Activated T-helper 2 cell treated with anti-CD3 and anti-CD28 coated beads, Interferon-gamma antibody, Interleukin-2, Interleukin-4, amounts not matched to agents 10 μg/mL and 5 μg/mL and 100 μg/mL, durations not matched to agents 14 hours and 24 hours and 36 hours (primary cell): ENCODE measurements at regions not wholly inside any gene's neighbourhood (a gene's known extent, or its start where the extent isn't known, plus 50 kb on each side); places are given as distances from the start of the nearest gene placed in this dataset.

Experiments
- DNase-seq: peaks from one replicate; pipeline ENCODE4 v3.0.0; 2021; ENCODE audit warnings: low spot score
- H3K27ac Mint-ChIP-seq: one replicate; pipeline ENCODE4 v1.8.0; 2021; ENCODE audit warnings: mixed read lengths
- H3K27me3 Mint-ChIP-seq: one replicate; pipeline ENCODE4 v1.8.0; 2021; ENCODE audit warnings: low read depth, mixed read lengths
- H3K36me3 Mint-ChIP-seq: one replicate; pipeline ENCODE4 v1.8.0; 2021; ENCODE audit warnings: low read depth, mixed read lengths
- H3K4me1 Mint-ChIP-seq: one replicate; pipeline ENCODE4 v1.8.0; 2021; ENCODE audit warnings: low read depth, mixed read lengths
- H3K4me3 Mint-ChIP-seq: one replicate; pipeline ENCODE4 v1.8.0; 2021; ENCODE audit warnings: low read depth, mild to moderate bottlenecking, moderate library complexity, mixed read lengths
- H3K9me3 Mint-ChIP-seq: one replicate; pipeline ENCODE4 v1.8.0; 2021; ENCODE audit warnings: mixed read lengths
- intact Hi-C: fragments of 100-400 bp; cut with micrococcal nuclease; formaldehyde crosslinking; loops from one replicate; pipeline ENCODE4 v1.15.1; 2023

- Mint-ChIP-seq H3K27ac (no peak overlapping the region), H3K9me3 (no peaks in the 10 kb centered on the region), H3K4me3 (no peak overlapping the region), H3K36me3 (no peaks in the 10 kb centered on the region), H3K4me1 (no peaks in the 10 kb centered on the region), H3K27me3 (peaks cover 40% of the 10 kb centered on the region)
- DNase-seq = no peak
- intact Hi-C loops = no loop called here
These were observed 100.6 kb upstream of the TSC22D2 start for GRCh38 chr3:150307311-150308036.

- no peaks in the 10 kb centered on the region for H3K4me1 Mint-ChIP-seq
- no peak for DNase-seq
These were observed 101.2 kb upstream of the TSC22D2 start for GRCh38 chr3:150306906-150307305.

GRCh38 chr3:150306083-150306482, 102.0 kb upstream of the TSC22D2 start:
- Mint-ChIP-seq H3K4me3 (no peak overlapping the region), H3K4me1 (no peaks in the 10 kb centered on the region), H3K27me3 (peaks cover 42% of the 10 kb centered on the region), H3K9me3 (no peaks in the 10 kb centered on the region), H3K36me3 (no peaks in the 10 kb centered on the region), H3K27ac (no peak overlapping the region)
- intact Hi-C loops = no loop called here
- DNase-seq = no peak

More at GRCh38 chr3:150306906-150307305, 101.2 kb upstream of the TSC22D2 start:
- H3K27ac Mint-ChIP-seq = no peak overlapping the region
- H3K36me3 Mint-ChIP-seq = no peaks in the 10 kb centered on the region
- intact Hi-C loops = no loop called here
- no peak overlapping the region for H3K4me3 Mint-ChIP-seq
- no peaks in the 10 kb centered on the region for H3K9me3 Mint-ChIP-seq
- H3K27me3 Mint-ChIP-seq = peaks cover 39% of the 10 kb centered on the region

- intact Hi-C loops = loop anchor here (5.0 kb wide), 2 partner anchors 104 to 194 kb away; partner anchors contain the start of gene TSC22D2
- no peaks in the 10 kb centered on the region for H3K4me1 Mint-ChIP-seq
- H3K36me3 Mint-ChIP-seq = no peaks in the 10 kb centered on the region
- no peak overlapping the region for H3K4me3 Mint-ChIP-seq
- H3K27me3 Mint-ChIP-seq = peaks cover 44% of the 10 kb centered on the region
- no peaks in the 10 kb centered on the region for H3K9me3 Mint-ChIP-seq
- no peak for DNase-seq
- no peak overlapping the region for H3K27ac Mint-ChIP-seq
These were observed 104.3 kb upstream of the TSC22D2 start for GRCh38 chr3:150303768-150304167.

GRCh38 chr3:150302246-150302645, 105.9 kb upstream of the TSC22D2 start:
- Mint-ChIP-seq H3K9me3 (no peaks in the 10 kb centered on the region), H3K4me1 (no peaks in the 10 kb centered on the region), H3K27ac (no peak overlapping the region), H3K36me3 (no peaks in the 10 kb centered on the region), H3K27me3 (peaks cover 39% of the 10 kb centered on the region), H3K4me3 (no peak overlapping the region)
- DNase-seq = no peak
- intact Hi-C loops = loop anchor here (5.0 kb wide), 2 partner anchors 105 to 195 kb away; partner anchors contain the start of gene TSC22D2

GRCh38 chr3:150300852-150301517, 107.1 kb upstream of the TSC22D2 start:
- H3K27me3 Mint-ChIP-seq = peaks cover 40% of the 10 kb centered on the region
- H3K4me1 Mint-ChIP-seq = no peaks in the 10 kb centered on the region
- no peak for DNase-seq
- no peak overlapping the region for H3K27ac Mint-ChIP-seq
- no peaks in the 10 kb centered on the region for H3K36me3 Mint-ChIP-seq
- no peak overlapping the region for H3K4me3 Mint-ChIP-seq
- intact Hi-C loops = loop anchor here (5.0 kb wide), 2 partner anchors 106 to 196 kb away; partner anchors contain the start of gene TSC22D2
- H3K9me3 Mint-ChIP-seq = no peaks in the 10 kb centered on the region

GRCh38 chr3:150300388-150300787, 107.7 kb upstream of the TSC22D2 start:
- H3K27me3 Mint-ChIP-seq = peaks cover 36% of the 10 kb centered on the region
- no peaks in the 10 kb centered on the region for H3K9me3 Mint-ChIP-seq
- H3K27ac Mint-ChIP-seq = no peak overlapping the region
- intact Hi-C loops = loop anchor here (5.0 kb wide), 2 partner anchors 107 to 197 kb away; partner anchors contain the start of gene TSC22D2
- no peaks in the 10 kb centered on the region for H3K4me1 Mint-ChIP-seq
- H3K4me3 Mint-ChIP-seq = no peak overlapping the region
- no peak for DNase-seq
- no peaks in the 10 kb centered on the region for H3K36me3 Mint-ChIP-seq

- Mint-ChIP-seq H3K27ac (no peak overlapping the region), H3K9me3 (no peaks in the 10 kb centered on the region), H3K27me3 (peaks cover 33% of the 10 kb centered on the region), H3K4me1 (no peaks in the 10 kb centered on the region), H3K4me3 (no peak overlapping the region), H3K36me3 (no peaks in the 10 kb centered on the region)
- DNase-seq = no peak
- intact Hi-C loops = no loop called here
These were observed 108.9 kb upstream of the TSC22D2 start for GRCh38 chr3:150299201-150299600.

GRCh38 chr3:150296966-150297365, 111.1 kb upstream of the TSC22D2 start:
- H3K27me3 Mint-ChIP-seq = peaks cover 26% of the 10 kb centered on the region
- H3K36me3 Mint-ChIP-seq = no peaks in the 10 kb centered on the region
- H3K4me1 Mint-ChIP-seq = no peaks in the 10 kb centered on the region
- H3K27ac Mint-ChIP-seq = no peak overlapping the region
- DNase-seq = no peak
- no peak overlapping the region for H3K4me3 Mint-ChIP-seq
- intact Hi-C loops = no loop called here
- H3K9me3 Mint-ChIP-seq = no peaks in the 10 kb centered on the region

- Mint-ChIP-seq H3K27ac (no peak overlapping the region), H3K4me3 (no peak overlapping the region), H3K36me3 (no peaks in the 10 kb centered on the region), H3K9me3 (no peaks in the 10 kb centered on the region), H3K27me3 (peaks cover 28% of the 10 kb centered on the region), H3K4me1 (no peaks in the 10 kb centered on the region)
- no peak for DNase-seq
- intact Hi-C loops = no loop called here
These were observed 111.9 kb upstream of the TSC22D2 start for GRCh38 chr3:150296123-150296735.

- H3K4me1 Mint-ChIP-seq = no peaks in the 10 kb centered on the region
- no peak overlapping the region for H3K27ac Mint-ChIP-seq
- no peaks in the 10 kb centered on the region for H3K9me3 Mint-ChIP-seq
- H3K27me3 Mint-ChIP-seq = peaks cover 31% of the 10 kb centered on the region
- no peak for DNase-seq
- H3K36me3 Mint-ChIP-seq = no peaks in the 10 kb centered on the region
- intact Hi-C loops = no loop called here
- no peak overlapping the region for H3K4me3 Mint-ChIP-seq
These were observed 114.6 kb upstream of the TSC22D2 start for GRCh38 chr3:150293401-150294001.

- peaks cover 34% of the 10 kb centered on the region for H3K27me3 Mint-ChIP-seq
- H3K36me3 Mint-ChIP-seq = no peaks in the 10 kb centered on the region
- no peak overlapping the region for H3K4me3 Mint-ChIP-seq
- intact Hi-C loops = no loop called here
- no peak for DNase-seq
- H3K9me3 Mint-ChIP-seq = no peaks in the 10 kb centered on the region
- no peak overlapping the region for H3K27ac Mint-ChIP-seq
- H3K4me1 Mint-ChIP-seq = no peaks in the 10 kb centered on the region
These were observed 115.2 kb upstream of the TSC22D2 start for GRCh38 chr3:150292891-150293290.
